ENCODE measurements at regions not wholly inside any gene's neighbourhood (a gene's known extent, or its start where the extent isn't known, plus 50 kb on each side); places are given as distances from the start of the nearest gene placed in this dataset.

DNA sequence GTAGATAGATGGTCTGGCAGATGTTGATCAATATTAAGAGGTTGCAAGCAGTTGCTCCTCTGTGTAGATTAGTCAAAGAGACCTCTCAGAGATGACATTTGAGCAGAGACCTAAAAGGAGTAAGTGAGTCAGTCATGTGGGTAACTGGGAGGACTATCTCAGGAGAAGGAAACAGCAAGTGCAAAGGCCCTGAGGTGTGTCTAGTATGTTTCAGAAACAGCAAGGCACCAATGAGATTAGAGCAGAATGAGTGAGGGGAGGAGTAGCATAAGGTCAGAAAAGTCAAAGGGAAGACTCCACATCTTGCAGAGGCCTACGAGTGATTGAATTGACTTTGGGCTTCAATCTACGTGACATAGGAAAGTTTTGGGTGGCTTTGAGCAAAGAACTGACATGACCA is 89.8 kb upstream of the COL1A2 start:
- H3K9ac ChIP-seq (ENCODE audit: insufficient read depth in 1 of 2, low read depth in 2 of 2, low read length in 2 of 2): no peak overlapping the region
- no TSS peak for BruUV-seq (replicated peaks)
- H3K36me3 ChIP-seq (ENCODE audit: control insufficient read depth, insufficient read depth, low read length): no peaks in the 10 kb centered on the region
- no peak overlapping the region for H3K27ac ChIP-seq (ENCODE audit: extremely low read depth, low read depth, low read length)
- no peaks in the 10 kb centered on the region for H3K27me3 ChIP-seq (ENCODE audit: control insufficient read depth in 2 of 2, insufficient read depth in 2 of 2, low read length in 2 of 2)
- ATAC-seq (no peak), FAIRE-seq (no peak), DNase-seq (ENCODE audit: extremely low read depth in 1 of 4, low spot score in 3 of 4) (no peak)
- intact Hi-C loops (cut with micrococcal nuclease): loop anchor here (5.0 kb wide), 1 partner anchor 32 kb away; no protein-coding TSS in a partner anchor
- CTCF ChIA-PET (ENCODE audit: low intra/inter-chr PET ratio): no interaction called here
- H3K4me1 ChIP-seq (replicated peaks in 1 of 2; ENCODE audit: control insufficient read depth in 2 of 2, insufficient read depth in 2 of 2, low read length in 2 of 2): peaks cover 0 to 2% of the 10 kb centered on the region in 2 experiments; a peak in 3 of 5 replicates
- 29% methylated on average over 2 of the region's 2 CpGs for WGBS (ENCODE audit: insufficient coverage, low coverage, missing lambda C conversion rate)
- no peaks in the 10 kb centered on the region for H4K20me1 ChIP-seq (replicated peaks; ENCODE audit: control insufficient read depth, insufficient read depth, low read length)
- H3K9me3 ChIP-seq (replicated peaks; ENCODE audit: control insufficient read depth, insufficient read depth, low read depth, low read length): no peaks in the 10 kb centered on the region
- no peak overlapping the region for H3K4me3 ChIP-seq
- TF ChIP-seq RBM25 (IDR thresholded peaks at IDR 0.05; ENCODE audit: low read depth, low read length, severe bottlenecking) (peak; percentile 71), BCOR (IDR thresholded peaks at IDR 0.05) (peak; percentile 38; the same call in 1 of the 2 replicates), TBL1XR1 (IDR thresholded peaks at IDR 0.05; ENCODE audit: low read length in 2 of 2) (no peak), FOXJ2 (tag; IDR thresholded peaks at IDR 0.05) (no peak), BRD4 (IDR thresholded peaks at IDR 0.05) (no peak), ZNF57 (CRISPR knock-in tag; IDR thresholded peaks at IDR 0.05) (no peak), KDM1A (IDR thresholded peaks at IDR 0.05) (0 out of 4 replicates have a peak, but pooled peaks of 1 of the 2 experiments have one; percentile 19), ATF7 (IDR thresholded peaks at IDR 0.05) (no peak)
- TF ChIP-seq, protein P1, sequence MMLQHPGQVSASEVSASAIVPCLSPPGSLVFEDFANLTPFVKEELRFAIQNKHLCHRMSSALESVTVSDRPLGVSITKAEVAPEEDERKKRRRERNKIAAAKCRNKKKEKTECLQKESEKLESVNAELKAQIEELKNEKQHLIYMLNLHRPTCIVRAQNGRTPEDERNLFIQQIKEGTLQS (IDR thresholded peaks at IDR 0.05): no peak
- TF ChIP-seq, protein P1 (CRISPR knock-in tag; conservative IDR thresholded peaks at IDR 0.05): no peak
- TF ChIP-seq, protein P2, sequence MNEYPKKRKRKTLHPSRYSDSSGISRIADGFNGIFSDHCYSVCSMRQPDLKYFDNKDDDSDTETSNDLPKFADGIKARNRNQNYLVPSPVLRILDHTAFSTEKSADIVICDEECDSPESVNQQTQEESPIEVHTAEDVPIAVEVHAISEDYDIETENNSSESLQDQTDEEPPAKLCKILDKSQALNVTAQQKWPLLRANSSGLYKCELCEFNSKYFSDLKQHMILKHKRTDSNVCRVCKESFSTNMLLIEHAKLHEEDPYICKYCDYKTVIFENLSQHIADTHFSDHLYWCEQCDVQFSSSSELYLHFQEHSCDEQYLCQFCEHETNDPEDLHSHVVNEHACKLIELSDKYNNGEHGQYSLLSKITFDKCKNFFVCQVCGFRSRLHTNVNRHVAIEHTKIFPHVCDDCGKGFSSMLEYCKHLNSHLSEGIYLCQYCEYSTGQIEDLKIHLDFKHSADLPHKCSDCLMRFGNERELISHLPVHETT (CRISPR knock-in tag; conservative IDR thresholded peaks at IDR 0.05 in 1 of 2, IDR thresholded peaks at IDR 0.05 in 1 of 2): no peak
- no peaks in the 10 kb centered on the region for H3K9me1 ChIP-seq (ENCODE audit: control insufficient read depth, insufficient read depth, low read length)
- POLR2A ChIA-PET: no interaction called here
- in situ Hi-C loops (cut with MboI): no loop called here
- H3K79me2 ChIP-seq (ENCODE audit: control insufficient read depth, insufficient read depth, low read length): no peaks in the 10 kb centered on the region
- H3K4me2 ChIP-seq (ENCODE audit: insufficient read depth, low read length): no peak overlapping the region
- no peak overlapping the region for H2AFZ ChIP-seq (ENCODE audit: low read depth, low read length)
